HepG2 (cell line): ENCODE measurements at regions not wholly inside any gene's neighbourhood (a gene's known extent, or its start where the extent isn't known, plus 50 kb on each side); places are given as distances from the start of the nearest gene placed in this dataset.

Experiments used
- ATAC-seq: fragments of 200-7000 bp; cut with Tn5 transposase; 3 replicates; pipeline ENCODE4 v1.9.1; 2020; ENCODE audit warnings: mild to moderate bottlenecking, moderate library complexity
- BruUV-seq: library from RNA; stranded (reverse); fragments of 400-500 nt; replicated peaks from 2 replicates; lab custom pipeline; 2021; lab: Mats Ljungman, UMichigan
- CTCF ChIA-PET: fragments of 300-600 bp; formaldehyde crosslinking; extraction: SDS; loops from one replicate; lab custom pipeline; 2021; ENCODE audit warnings: low total read pairs, inconsistent platforms, low intra/inter-chr PET ratio; lab: Yijun Ruan, JAX
- POLR2A ChIA-PET: fragments of 350-600 bp; sonication (Branson Sonifier 250); formaldehyde crosslinking; loops from one replicate; lab custom pipeline; 2020; ENCODE audit warnings: antibody characterized with exemption, inconsistent platforms; lab: Yijun Ruan, JAX
- DNase-seq: peaks from one replicate; pipeline ENCODE4 v3.0.0-alpha.2; 2015; ENCODE audit warnings: low spot score
- FAIRE-seq: peaks from 3 replicates; lab custom pipeline; 2011; peaks lifted over from hg19 to GRCh38; lab: Jason Lieb, UNC
- H2AFZ ChIP-seq: one replicate; pipeline ENCODE4 v1.6.1; 2011; ENCODE audit warnings: low read length, inconsistent platforms
- H3K27ac ChIP-seq: fragments of 300-600 bp; 3 replicates; pipeline ENCODE4 v1.8.0; 2011; ENCODE audit warnings: mixed run types, mild to moderate bottlenecking, mixed read lengths, low read length, inconsistent platforms; ENCODE audit not compliant: insufficient read depth; ENCODE audit errors: extremely low read length
- H3K27me3 ChIP-seq, 2 experiments: fragments of 200-600 bp in 1 of 2; 2 replicates in 1 of 2; 3 replicates in 1 of 2; pipeline versions ENCODE4 v1.6.0 to v1.8.0; 2011; ENCODE audit warnings: low read length in 2 of 2, mild to moderate bottlenecking in 2 of 2, moderate library complexity in 2 of 2, inconsistent platforms in 1 of 2; ENCODE audit not compliant: insufficient read depth in 2 of 2, control insufficient read depth in 1 of 2
- H3K36me3 ChIP-seq, 2 experiments: fragments of 200-600 bp in 1 of 2; replicated peaks in 1 of 2; 2 replicates in 1 of 2; 3 replicates in 1 of 2; pipeline versions ENCODE4 v1.5.1 to v1.8.0; 2011; ENCODE audit warnings: low read length in 2 of 2, inconsistent platforms in 1 of 2; ENCODE audit not compliant: insufficient read depth in 2 of 2, control insufficient read depth in 1 of 2
- H3K4me1 ChIP-seq: 2 replicates; pipeline ENCODE4 v1.5.1; 2012; ENCODE audit warnings: low read length, inconsistent platforms; ENCODE audit not compliant: insufficient read depth
- H3K4me2 ChIP-seq: 2 replicates; pipeline ENCODE4 v1.6.0; 2011; ENCODE audit warnings: low read depth, low read length, inconsistent platforms
- H3K4me3 ChIP-seq, 3 experiments: fragments of 200-600 bp in 1 of 3; sonication (generic), shearing (Covaris generic) in 1 of 3; replicated peaks in 1 of 3; 2 replicates each; pipeline ENCODE4 v1.5.1; 2011 to 2016; ENCODE audit warnings: low read length in 3 of 3, inconsistent platforms in 2 of 3, low read depth in 2 of 3, mild to moderate bottlenecking in 2 of 3, control low read depth in 1 of 3, mixed read lengths in 1 of 3; ENCODE audit not compliant: insufficient read depth in 1 of 3
- H3K79me2 ChIP-seq: one replicate; pipeline ENCODE4 v1.6.1; 2011; ENCODE audit warnings: low read length, inconsistent platforms; ENCODE audit not compliant: insufficient read depth
- H3K9ac ChIP-seq: 2 replicates; pipeline ENCODE4 v1.6.0; 2011; ENCODE audit warnings: mild to moderate bottlenecking, low read depth, low read length, inconsistent platforms; ENCODE audit not compliant: insufficient read depth
- H3K9me3 ChIP-seq: 2 replicates; pipeline ENCODE4 v1.5.1; 2012; ENCODE audit warnings: mild to moderate bottlenecking, low read length
- H4K20me1 ChIP-seq: 2 replicates; pipeline ENCODE4 v1.6.0; 2011; ENCODE audit warnings: inconsistent platforms, mild to moderate bottlenecking, low read length, moderate library complexity; ENCODE audit not compliant: insufficient read depth
- ATM ChIP-seq: fragments of 450-650 bp; IDR thresholded peaks from 2 replicates; pipeline ENCODE4 v1.7.1; 2017; ENCODE audit warnings: mild to moderate bottlenecking, borderline replicate concordance
- CBX2 ChIP-seq, 2 experiments: fragments of 200-600 bp in 1 of 2; sonication (generic); formaldehyde crosslinking in 1 of 2; IDR thresholded peaks; 2 replicates each; pipeline versions ENCODE4 v1.7.0 to v1.8.1; 2018 to 2022; ENCODE audit warnings: low read depth in 2 of 2, low read length in 1 of 2, mild to moderate bottlenecking in 1 of 2, missing genetic modification reagents in 1 of 2
- GZF1 ChIP-seq: sonication (generic); formaldehyde crosslinking; IDR thresholded peaks from 2 replicates; pipeline ENCODE4 v1.5.1; 2020; ENCODE audit warnings: mild to moderate bottlenecking, missing genetic modification reagents
- HDAC1 ChIP-seq: sonication (generic); formaldehyde crosslinking; IDR thresholded peaks from 2 replicates; pipeline ENCODE4 v1.5.1; 2020; ENCODE audit warnings: mild to moderate bottlenecking, missing genetic modification reagents
- MATR3 ChIP-seq: sonication (generic); formaldehyde crosslinking; IDR thresholded peaks from 2 replicates; pipeline ENCODE4 v1.4.0; 2020; ENCODE audit warnings: missing genetic modification reagents
- NAIF1 ChIP-seq: sonication (generic); formaldehyde crosslinking; IDR thresholded peaks from 2 replicates; pipeline ENCODE4 v1.5.0; 2020; ENCODE audit warnings: mild to moderate bottlenecking, missing genetic modification reagents, borderline replicate concordance
- TCF7 ChIP-seq: sonication (generic); IDR thresholded peaks from 2 replicates; pipeline ENCODE4 v1.6.1; 2016; ENCODE audit warnings: antibody characterized with exemption, low read depth
- ZBTB46 ChIP-seq: sonication (generic); formaldehyde crosslinking; IDR thresholded peaks from 2 replicates; pipeline ENCODE4 v1.4.0; 2020; ENCODE audit warnings: mild to moderate bottlenecking, missing genetic modification reagents, borderline replicate concordance
- ZBTB7A ChIP-seq: sonication (generic); formaldehyde crosslinking; IDR thresholded peaks from 2 replicates; pipeline ENCODE4 v1.8.0; 2022; ENCODE audit warnings: mild to moderate bottlenecking, missing genetic modification reagents
- ZMYM2 ChIP-seq: sonication (generic); formaldehyde crosslinking; IDR thresholded peaks from 2 replicates; pipeline ENCODE4 v1.8.0; 2022; ENCODE audit warnings: mild to moderate bottlenecking, missing genetic modification reagents
- ZNF350 ChIP-seq: sonication (generic); formaldehyde crosslinking; IDR thresholded peaks from 2 replicates; pipeline ENCODE4 v1.4.0; 2020; ENCODE audit warnings: mild to moderate bottlenecking, low read depth, missing genetic modification reagents, borderline replicate concordance
- ZNF552 ChIP-seq: sonication (generic); formaldehyde crosslinking; IDR thresholded peaks from 2 replicates; pipeline ENCODE4 v1.9.0; 2022; ENCODE audit warnings: missing genetic modification reagents, mild to moderate bottlenecking, borderline replicate concordance
- ZNF556 ChIP-seq: sonication (generic); formaldehyde crosslinking; IDR thresholded peaks from 2 replicates; pipeline ENCODE4 v1.4.0; 2020; ENCODE audit warnings: mild to moderate bottlenecking, missing genetic modification reagents, borderline replicate concordance
- WGBS: methylation state at CpG from one replicate; pipeline ENCODE4 v1.1.6; 2017; ENCODE audit warnings: low lambda C conversion rate; 5-methylcytosine and 5-hydroxymethylcytosine counted together
- in situ Hi-C: cut with HindIII; loops from 2 replicates; pipeline ENCODE4 v1.10.0; 2017; ENCODE audit warnings: low pct_unique_long_range_greater_than_20kb; ENCODE audit not compliant: extremely low pct_ligation_motif_present
- intact Hi-C: fragments of 100-400 bp; cut with micrococcal nuclease; formaldehyde crosslinking; loops from one replicate; pipeline ENCODE4 v1.10.0; 2022; ENCODE audit not compliant: unreplicated experiment

DNA sequence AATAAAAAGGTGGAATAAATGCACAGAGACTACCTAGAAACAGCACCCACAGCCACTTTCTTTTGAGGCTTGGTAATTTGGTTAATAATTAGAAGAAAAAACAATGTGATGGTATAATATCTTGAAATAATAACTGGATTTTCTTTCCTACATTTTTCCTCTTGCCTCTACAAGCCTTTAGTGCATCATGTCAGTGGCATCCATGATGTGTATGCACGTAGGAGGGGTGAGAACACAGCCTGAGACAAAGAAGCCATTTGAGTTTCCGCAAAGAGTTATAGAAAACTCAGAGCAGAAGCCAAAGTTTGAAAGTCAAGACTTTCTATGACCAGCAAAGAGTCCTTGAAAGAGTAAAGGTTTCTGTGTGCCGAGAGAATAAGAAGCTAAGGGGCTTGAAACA lies 461.3 kb downstream of the BCOR start:
- CTCF ChIA-PET: no interaction called here
- Histone ChIP-seq H3K79me2 (no peaks in the 10 kb centered on the region), H4K20me1 (no peaks in the 10 kb centered on the region), H3K36me3 (no peaks in the 10 kb centered on the region), H3K27ac (no peak overlapping the region), H3K27me3 (no peaks in the 10 kb centered on the region), H3K4me1 (no peaks in the 10 kb centered on the region), H2AFZ (no peak overlapping the region), H3K4me2 (no peak overlapping the region), H3K9me3 (no peaks in the 10 kb centered on the region), H3K4me3 (no peak overlapping the region), H3K9ac (no peak overlapping the region)
- in situ Hi-C loops: no loop called here
- DNase-seq (no peak), FAIRE-seq (no peak), ATAC-seq (no peak)
- POLR2A ChIA-PET: no interaction called here
- no TSS peak for BruUV-seq
- TF ChIP-seq ZBTB7A (CRISPR knock-in tag) (no peak), ZNF350 (CRISPR knock-in tag) (no peak), ATM (no peak), NAIF1 (CRISPR knock-in tag) (no peak), HDAC1 (CRISPR knock-in tag) (no peak), TCF7 (no peak), ZBTB46 (CRISPR knock-in tag) (no peak), ZNF556 (CRISPR knock-in tag) (no peak)
- intact Hi-C loops: no loop called here
- 54% methylated on average over 3 of the region's 3 CpGs for WGBS

GRCh38 chrX:39638526-39638925 lies 459.2 kb downstream of the BCOR start:
- no peak for ATAC-seq
- ChIA-PET POLR2A (no interaction called here), CTCF (no interaction called here)
- in situ Hi-C loops (no loop called here), intact Hi-C loops (no loop called here)
- no peak overlapping the region for H3K27ac ChIP-seq
- DNase-seq: no peak
- no peak overlapping the region for H3K9ac ChIP-seq
- TF ChIP-seq ZNF552 (CRISPR knock-in tag) (no peak), MATR3 (CRISPR knock-in tag) (no peak), CBX2 (IDR thresholded peaks at IDR 0.05; ENCODE audit: low read depth, low read length) (no peak), CBX2 (CRISPR knock-in tag; IDR thresholded peaks at IDR 0.05; ENCODE audit: low read depth) (no peak), GZF1 (no peak), ZMYM2 (no peak)
- H3K9me3 ChIP-seq: no peaks in the 10 kb centered on the region
- no TSS peak for BruUV-seq
- H2AFZ ChIP-seq: no peak overlapping the region
- FAIRE-seq: no peak
- no peaks in the 10 kb centered on the region for H4K20me1 ChIP-seq
- no peaks in the 10 kb centered on the region for H3K27me3 ChIP-seq
- no peaks in the 10 kb centered on the region for H3K79me2 ChIP-seq
- no peak overlapping the region for H3K4me2 ChIP-seq
- H3K4me3 ChIP-seq: no peak overlapping the region
- WGBS: 0% methylated on average over 1 of the region's 2 CpGs
- no peaks in the 10 kb centered on the region for H3K36me3 ChIP-seq
- H3K4me1 ChIP-seq: peaks cover 12% of the 10 kb centered on the region
